PC-3 (cell line): ENCODE measurements at regions not wholly inside any gene's neighbourhood (a gene's known extent, or its start where the extent isn't known, plus 50 kb on each side); places are given as distances from the start of the nearest gene placed in this dataset.

ENCODE experiments used
- ATAC-seq: fragments of 200-7000 bp; cut with Tn5 transposase; 2 replicates; pipeline ENCODE4 v1.9.1; 2020; ENCODE audit warnings: mild to moderate bottlenecking, moderate library complexity
- BruUV-seq: library from RNA; stranded (reverse); fragments of 400-500 nt; replicated peaks from 2 replicates; lab custom pipeline; 2021; lab: Mats Ljungman, UMichigan
- CTCF ChIA-PET: fragments of 300-600 bp; sonication (Branson Sonifier 250); formaldehyde crosslinking; loops from one replicate; lab custom pipeline; 2022; ENCODE audit warnings: antibody characterized with exemption; lab: Charles Lee
- POLR2A ChIA-PET: fragments of 300-600 bp; sonication (Branson Sonifier 250); formaldehyde crosslinking; loops from one replicate; lab custom pipeline; 2022; ENCODE audit warnings: antibody characterized with exemption; ENCODE audit not compliant: unreplicated experiment; lab: Charles Lee
- DNase-seq: peaks from one replicate; pipeline ENCODE4 v3.0.0-alpha.2; 2015
- H2AFZ ChIP-seq: fragments of 300-600 bp; sonication (generic); 2 replicates; pipeline ENCODE4 v1.6.0; 2016; ENCODE audit warnings: antibody characterized with exemption, low read length
- H3F3A ChIP-seq: fragments of 300-600 bp; sonication (generic); one replicate; pipeline ENCODE4 v1.6.0; 2017; ENCODE audit warnings: antibody characterized with exemption, low read length, control low read depth, mild to moderate bottlenecking; ENCODE audit not compliant: unreplicated experiment
- H3K27ac ChIP-seq: fragments of 300-600 bp; sonication (generic); 2 replicates; pipeline ENCODE4 v1.5.1; 2016; ENCODE audit warnings: mild to moderate bottlenecking, low read length
- H3K27me3 ChIP-seq: fragments of 300-600 bp; sonication (generic); 2 replicates; pipeline ENCODE4 v1.6.1; 2016; ENCODE audit warnings: low read length, mixed read lengths
- H3K36me3 ChIP-seq: fragments of 300-600 bp; sonication (generic); 2 replicates; pipeline ENCODE4 v1.6.1; 2016; ENCODE audit warnings: low read depth, mixed run types, low read length, mixed read lengths
- H3K4me1 ChIP-seq: fragments of 300-600 bp; sonication (generic); 2 replicates; pipeline ENCODE4 v1.5.1; 2016; ENCODE audit warnings: low read length; ENCODE audit not compliant: insufficient read depth
- H3K4me2 ChIP-seq: fragments of 300-600 bp; sonication (generic); 2 replicates; pipeline ENCODE4 v1.6.0; 2016; ENCODE audit warnings: low read length
- H3K4me3 ChIP-seq: fragments of 300-600 bp; sonication (generic); 2 replicates; pipeline ENCODE4 v1.5.1; 2016; ENCODE audit warnings: mild to moderate bottlenecking, low read length, mixed read lengths
- H3K79me2 ChIP-seq: fragments of 300-600 bp; sonication (generic); 2 replicates; pipeline ENCODE4 v1.6.1; 2017; ENCODE audit warnings: low read length, mixed read lengths
- H3K9ac ChIP-seq: fragments of 300-600 bp; sonication (generic); 2 replicates; pipeline ENCODE4 v1.6.0; 2016; ENCODE audit warnings: mild to moderate bottlenecking, low read length
- H3K9me2 ChIP-seq: fragments of 300-600 bp; sonication (generic); replicated peaks from 2 replicates; pipeline ENCODE4 v1.6.1; 2016; ENCODE audit warnings: mixed run types, low read length, mixed read lengths
- H3K9me3 ChIP-seq: fragments of 300-600 bp; sonication (generic); 2 replicates; pipeline ENCODE4 v1.6.1; 2016; ENCODE audit warnings: low read length, mixed read lengths
- H4K20me1 ChIP-seq: fragments of 300-600 bp; sonication (generic); 2 replicates; pipeline ENCODE4 v1.6.1; 2016; ENCODE audit warnings: low read length, mixed read lengths
- CTCF ChIP-seq: fragments of 300-600 bp; sonication (generic); conservative IDR thresholded peaks from 2 replicates; pipeline ENCODE4 v1.5.1; 2017; ENCODE audit warnings: antibody characterized with exemption, low read depth, mild to moderate bottlenecking, low read length
- EZH2 ChIP-seq: fragments of 300-600 bp; sonication (generic); IDR thresholded peaks from one replicate; pipeline ENCODE4 v1.6.1; 2017; ENCODE audit warnings: antibody characterized with exemption, mild to moderate bottlenecking, low read length; ENCODE audit not compliant: unreplicated experiment
- EZH2phosphoT487 ChIP-seq: fragments of 300-600 bp; sonication (generic); IDR thresholded peaks from 2 replicates; pipeline ENCODE4 v1.6.1; 2018; ENCODE audit warnings: mild to moderate bottlenecking, antibody characterized with exemption, low read length, borderline replicate concordance
- intact Hi-C: fragments of 100-400 bp; cut with micrococcal nuclease; formaldehyde crosslinking; loops from 2 replicates; pipeline ENCODE4 v1.9.0; 2023

DNA sequence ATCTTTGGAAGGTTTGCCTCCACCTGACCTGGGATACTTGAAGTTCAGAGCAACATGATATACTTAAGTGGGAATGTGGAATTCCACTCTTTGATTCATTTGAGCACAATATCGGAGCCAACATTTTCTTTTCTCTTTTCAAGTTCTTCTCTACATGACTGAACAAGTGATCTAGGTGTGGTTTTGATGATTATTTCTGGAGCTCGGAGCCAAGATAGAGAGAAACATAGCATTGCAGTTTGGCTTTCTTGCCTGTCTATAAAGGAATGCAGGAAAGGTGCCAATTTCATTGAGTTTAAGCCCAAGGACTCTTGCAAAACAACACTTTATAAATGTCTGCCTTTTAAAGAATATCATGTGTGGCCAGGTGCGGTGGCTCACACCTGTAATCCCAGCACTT lies 124.2 kb upstream of the FAM83B start:
- peaks cover 12% of the 10 kb centered on the region for H3K4me1 ChIP-seq
- no peaks in the 10 kb centered on the region for H3K9me3 ChIP-seq
- DNase-seq (no peak), ATAC-seq (no peak)
- no TSS peak for BruUV-seq
- H3K79me2 ChIP-seq, result no peaks in the 10 kb centered on the region
- H3K9ac ChIP-seq, result no peak overlapping the region
- H3K4me3 ChIP-seq, result no peak overlapping the region
- H3K36me3 ChIP-seq, result no peaks in the 10 kb centered on the region
- no peak overlapping the region for H2AFZ ChIP-seq
- no peaks in the 10 kb centered on the region for H3K27me3 ChIP-seq
- intact Hi-C loops, result no loop called here
- ChIA-PET CTCF (no interaction called here), POLR2A (no interaction called here)
- no peak overlapping the region for H3K27ac ChIP-seq
- no peaks in the 10 kb centered on the region for H3K9me2 ChIP-seq
- H4K20me1 ChIP-seq, result no peaks in the 10 kb centered on the region
- no peak for TF ChIP-seq CTCF
- no peak overlapping the region for H3K4me2 ChIP-seq
- H3F3A ChIP-seq, result no peaks in the 10 kb centered on the region

- CTCF ChIA-PET, result no interaction called here
- Histone ChIP-seq H3K4me2 (no peak overlapping the region), H2AFZ (no peak overlapping the region)
Measured at GRCh38 chr6:54729716-54730115, 116.9 kb upstream of the FAM83B start.

More at GRCh38 chr6:54729716-54730115, 116.9 kb upstream of the FAM83B start:
- Histone ChIP-seq H3K9ac (no peak overlapping the region), H3F3A (no peaks in the 10 kb centered on the region), H3K4me1 (no peaks in the 10 kb centered on the region), H3K27me3 (no peaks in the 10 kb centered on the region), H3K9me2 (no peaks in the 10 kb centered on the region), H4K20me1 (no peaks in the 10 kb centered on the region), H3K36me3 (no peaks in the 10 kb centered on the region), H3K4me3 (no peak overlapping the region), H3K27ac (no peak overlapping the region), H3K79me2 (no peaks in the 10 kb centered on the region), H3K9me3 (no peaks in the 10 kb centered on the region)
- DNase-seq, result no peak
- TF ChIP-seq CTCF (no peak), EZH2phosphoT487 (no peak), EZH2 (no peak)
- intact Hi-C loops, result no loop called here
- POLR2A ChIA-PET, result no interaction called here
- ATAC-seq, result no peak
- BruUV-seq, result no TSS peak
